ENCODE measurements at regions not wholly inside any gene's neighbourhood (a gene's known extent, or its start where the extent isn't known, plus 50 kb on each side); places are given as distances from the start of the nearest gene placed in this dataset.
"Not testable (repeated sequence)": the region's sequence is repeated elsewhere in the genome, so short reads cannot be mapped to it uniquely, and the experiment has no call there.

- no peak for DNase-seq (ENCODE audit: low read depth)
- no peak for TF ChIP-seq CTCF (IDR thresholded peaks at IDR 0.05; ENCODE audit: insufficient read depth, low read length)
Measured at GRCh38 chr11:96744697-96745096, 354.9 kb downstream of the JRKL start.

GRCh38 chr11:96748639-96749370 is 359.0 kb downstream of the JRKL start:
- H3K4me3 ChIP-seq (ENCODE audit: low read depth, low read length) = no peak overlapping the region
- no peak for TF ChIP-seq CTCF (IDR thresholded peaks at IDR 0.05; ENCODE audit: insufficient read depth, low read length)
- DNase-seq (ENCODE audit: low read depth) = peak; percentile 65

More at GRCh38 chr11:96744697-96745096, 354.9 kb downstream of the JRKL start:
- H3K4me3 ChIP-seq (ENCODE audit: low read depth, low read length) = no peak overlapping the region

GRCh38 chr11:96751807-96752206 is 362.0 kb downstream of the JRKL start:
- not testable (repeated sequence) for DNase-seq (ENCODE audit: low read depth); H3K4me3 ChIP-seq (ENCODE audit: low read depth, low read length)

- peak; percentile 29 for DNase-seq (ENCODE audit: low read depth)
- no peak overlapping the region for H3K4me3 ChIP-seq (ENCODE audit: low read depth, low read length)
- no peak for TF ChIP-seq CTCF (IDR thresholded peaks at IDR 0.05; ENCODE audit: insufficient read depth, low read length)
Measured at GRCh38 chr11:96752221-96752620, 362.4 kb downstream of the JRKL start.

GRCh38 chr11:96753997-96754396 is 364.2 kb downstream of the JRKL start:
- DNase-seq (ENCODE audit: low read depth) = no peak
- no peak for TF ChIP-seq CTCF (IDR thresholded peaks at IDR 0.05; ENCODE audit: insufficient read depth, low read length)
- H3K4me3 ChIP-seq (ENCODE audit: low read depth, low read length) = no peak overlapping the region

- no peak overlapping the region for H3K4me3 ChIP-seq (ENCODE audit: low read depth, low read length)
- no peak for DNase-seq (ENCODE audit: low read depth)
- no peak for TF ChIP-seq CTCF (IDR thresholded peaks at IDR 0.05; ENCODE audit: insufficient read depth, low read length)
Measured at GRCh38 chr11:96755209-96755608, 365.4 kb downstream of the JRKL start.

GRCh38 chr11:96755752-96756151 is 365.9 kb downstream of the JRKL start:
- no peak for TF ChIP-seq CTCF (IDR thresholded peaks at IDR 0.05; ENCODE audit: insufficient read depth, low read length)

More at GRCh38 chr11:96755752-96756151, 365.9 kb downstream of the JRKL start:
- DNase-seq (ENCODE audit: low read depth) = no peak
- H3K4me3 ChIP-seq (ENCODE audit: low read depth, low read length) = no peak overlapping the region

Measured in fibroblast of the aortic adventitia (primary cell).